Peyer's patch (tissue), 4 donors: ENCODE measurements at regions not wholly inside any gene's neighbourhood (a gene's known extent, or its start where the extent isn't known, plus 50 kb on each side); places are given as distances from the start of the nearest gene placed in this dataset.

Source experiments
- POLR2A ChIP-seq, 2 donors: fragments of 450-650 bp; IDR thresholded peaks; one replicate each; pipeline ENCODE4 v1.5.1; 2017; ENCODE audit warnings: antibody characterized with exemption in 2 of 2, mild to moderate bottlenecking in 2 of 2, moderate library complexity in 2 of 2
- TF ChIP-seq, protein P1 (sequence below), 6 experiments: fragments of 450-650 bp in 4 of 6; fragments of 200-600 bp in 2 of 6; sonication (generic) in 1 of 6; IDR thresholded peaks; one replicate each; pipeline ENCODE4 v1.5.1; 2017 to 2019; ENCODE audit warnings: antibody characterized with exemption in 6 of 6, mild to moderate bottlenecking in 3 of 6, moderate library complexity in 1 of 6

DNA sequence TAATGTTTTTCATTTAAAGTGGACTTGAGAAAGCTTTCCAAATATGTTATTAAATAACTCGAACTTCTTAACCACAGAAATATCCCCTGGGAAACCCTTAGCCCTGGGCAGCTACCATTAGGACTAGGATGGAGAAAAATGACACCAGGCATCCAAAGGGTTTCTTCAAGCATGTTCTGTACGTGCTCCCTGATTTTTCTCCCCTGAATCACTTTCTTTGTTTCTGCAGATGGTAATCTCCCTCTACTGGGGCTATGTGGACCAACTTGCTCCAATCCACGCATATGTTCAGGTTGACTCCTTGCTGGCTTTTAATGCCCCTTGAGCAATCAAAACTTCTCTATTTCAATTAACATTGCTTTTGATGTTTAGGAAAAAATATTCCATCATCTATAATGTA is 312.7 kb upstream of the C1orf87 start:
- no peak for TF ChIP-seq POLR2A (IDR thresholded peaks at IDR 0.05)
- TF ChIP-seq, protein P1, sequence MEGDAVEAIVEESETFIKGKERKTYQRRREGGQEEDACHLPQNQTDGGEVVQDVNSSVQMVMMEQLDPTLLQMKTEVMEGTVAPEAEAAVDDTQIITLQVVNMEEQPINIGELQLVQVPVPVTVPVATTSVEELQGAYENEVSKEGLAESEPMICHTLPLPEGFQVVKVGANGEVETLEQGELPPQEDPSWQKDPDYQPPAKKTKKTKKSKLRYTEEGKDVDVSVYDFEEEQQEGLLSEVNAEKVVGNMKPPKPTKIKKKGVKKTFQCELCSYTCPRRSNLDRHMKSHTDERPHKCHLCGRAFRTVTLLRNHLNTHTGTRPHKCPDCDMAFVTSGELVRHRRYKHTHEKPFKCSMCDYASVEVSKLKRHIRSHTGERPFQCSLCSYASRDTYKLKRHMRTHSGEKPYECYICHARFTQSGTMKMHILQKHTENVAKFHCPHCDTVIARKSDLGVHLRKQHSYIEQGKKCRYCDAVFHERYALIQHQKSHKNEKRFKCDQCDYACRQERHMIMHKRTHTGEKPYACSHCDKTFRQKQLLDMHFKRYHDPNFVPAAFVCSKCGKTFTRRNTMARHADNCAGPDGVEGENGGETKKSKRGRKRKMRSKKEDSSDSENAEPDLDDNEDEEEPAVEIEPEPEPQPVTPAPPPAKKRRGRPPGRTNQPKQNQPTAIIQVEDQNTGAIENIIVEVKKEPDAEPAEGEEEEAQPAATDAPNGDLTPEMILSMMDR (IDR thresholded peaks at IDR 0.05), result no peak
